ENCODE measurements at regions not wholly inside any gene's neighbourhood (a gene's known extent, or its start where the extent isn't known, plus 50 kb on each side); places are given as distances from the start of the nearest gene placed in this dataset.

DNA sequence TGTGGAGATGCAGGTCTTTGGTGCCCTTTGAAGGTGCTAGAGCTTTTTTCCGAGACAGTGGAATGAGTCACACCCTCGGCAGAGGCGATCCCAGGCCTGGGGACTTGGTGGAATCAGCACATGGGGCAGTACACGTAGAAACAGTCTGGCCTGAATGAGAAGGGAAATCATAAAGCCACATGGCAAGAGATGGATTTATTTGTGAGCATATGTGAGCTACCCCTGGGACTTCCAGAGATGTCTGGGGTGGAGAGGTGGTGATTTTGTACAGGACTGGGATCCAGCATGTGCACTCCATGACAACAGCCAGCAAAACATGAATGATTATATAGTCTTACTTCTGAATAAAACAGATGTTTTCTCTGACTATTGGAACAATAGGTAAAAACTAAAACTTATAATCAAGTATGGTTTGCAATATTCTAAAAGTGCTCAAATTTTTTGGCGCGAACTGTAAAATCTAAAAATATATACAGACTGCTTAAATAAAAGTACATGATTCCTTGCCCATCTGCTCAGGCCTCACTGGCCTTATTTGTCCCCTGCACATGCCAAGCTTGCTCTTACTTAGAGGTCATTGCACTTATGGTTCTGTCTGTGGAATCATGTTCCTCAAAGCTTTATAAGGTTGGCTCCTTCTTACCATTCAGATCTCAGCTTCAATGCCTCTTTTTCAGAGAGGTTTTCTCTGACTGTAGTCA lies 54.7 kb upstream of the SMARCA2 start:
- no peaks in the 10 kb centered on the region for H3K9me2 ChIP-seq (ENCODE audit: insufficient read depth)
- peaks cover 14% of the 10 kb centered on the region for H3K27me3 ChIP-seq (ENCODE audit: insufficient read depth, low read length)
- no peaks in the 10 kb centered on the region for H3K4me1 ChIP-seq (ENCODE audit: control insufficient read depth in 1 of 2, insufficient read depth in 2 of 2, low read length in 2 of 2)
- ATAC-seq (no peak), DNase-seq (ENCODE audit: low read depth, low spot score) (no peak)
- H4K20me1 ChIP-seq (ENCODE audit: insufficient read depth) = no peaks in the 10 kb centered on the region
- no peak overlapping the region for H3K27ac ChIP-seq (ENCODE audit: low read depth, low read length)
- intact Hi-C loops (cut with micrococcal nuclease) = no loop called here
- H3K9me3 ChIP-seq (ENCODE audit: control insufficient read depth in 1 of 2, insufficient read depth in 1 of 2, low read depth in 1 of 2, low read length in 2 of 2) = no peaks in the 10 kb centered on the region
- H3K4me2 ChIP-seq (ENCODE audit: low read length) = no peak overlapping the region
- ChIA-PET RAD21 (ENCODE audit: low non-redundant PET in 1 of 2, low total read pairs in 2 of 2, uncharacterized antibody in 2 of 2, unreplicated experiment in 2 of 2) (no interaction called here), POLR2A (no interaction called here), CTCF (no interaction called here)
- H3K79me2 ChIP-seq (ENCODE audit: insufficient read depth, low read length) = no peaks in the 10 kb centered on the region
- BruUV-seq (replicated peaks) = no TSS peak
- no peak for TF ChIP-seq POLR2AphosphoS5 (IDR thresholded peaks at IDR 0.05; ENCODE audit: low read depth, low read length)
- TF ChIP-seq TCF7L2 (IDR thresholded peaks at IDR 0.05; ENCODE audit: borderline replicate concordance, extremely low read depth, insufficient read depth, insufficient read length) = no peak
- no peak for TF ChIP-seq YY1 (IDR thresholded peaks at IDR 0.05; ENCODE audit: extremely low read depth, insufficient replicate concordance, low read depth, low read length)
- TF ChIP-seq ZFX (IDR thresholded peaks at IDR 0.05) = no peak
- H3K36me3 ChIP-seq (ENCODE audit: control insufficient read depth in 1 of 2, insufficient read depth in 2 of 2, low read length in 2 of 2) = no peaks in the 10 kb centered on the region
- H3K4me3 ChIP-seq (replicated peaks in 1 of 2; ENCODE audit: low read depth in 1 of 2, low read length in 2 of 2) = no peak overlapping the region
- H2AFZ ChIP-seq (ENCODE audit: low read depth, low read length, poor library complexity, severe bottlenecking) = no peak overlapping the region
- no peak overlapping the region for H3K9ac ChIP-seq (ENCODE audit: low read length)

DNA sequence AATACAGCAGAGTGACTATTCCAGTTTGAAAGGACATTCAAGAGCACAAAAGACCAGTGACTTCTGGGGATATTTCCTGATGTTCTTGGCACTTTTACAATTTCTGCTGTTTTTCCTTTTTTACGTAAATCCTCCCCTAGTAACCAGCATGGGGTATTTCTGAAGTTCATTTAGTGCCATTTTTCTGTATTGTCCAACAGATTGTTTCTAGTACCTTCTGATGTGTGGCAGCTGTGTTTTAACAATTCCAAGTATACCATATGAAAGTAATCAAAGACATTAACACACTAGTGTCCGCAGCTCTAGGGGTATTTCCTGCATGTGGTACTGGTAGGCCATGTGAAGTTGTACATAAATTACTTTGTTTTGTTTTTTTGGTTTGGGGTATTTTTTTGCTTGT lies 53.0 kb upstream of the SMARCA2 start:
- no peaks in the 10 kb centered on the region for H3K9me2 ChIP-seq (ENCODE audit: insufficient read depth)
- ChIA-PET RAD21 (ENCODE audit: low non-redundant PET in 1 of 2, low total read pairs in 2 of 2, uncharacterized antibody in 2 of 2, unreplicated experiment in 2 of 2) (no interaction called here), POLR2A (no interaction called here), CTCF (no interaction called here)
- TF ChIP-seq EZH2phosphoT487 (IDR thresholded peaks at IDR 0.05; ENCODE audit: borderline replicate concordance) = no peak
- no peak for TF ChIP-seq CBX3 (IDR thresholded peaks at IDR 0.05; ENCODE audit: low read depth)
- TF ChIP-seq POLR2AphosphoS5 (IDR thresholded peaks at IDR 0.05; ENCODE audit: low read depth, low read length) = no peak
- no peak for TF ChIP-seq RAD21 (IDR thresholded peaks at IDR 0.05; ENCODE audit: low read depth)
- TF ChIP-seq SIN3A (IDR thresholded peaks at IDR 0.05; ENCODE audit: low read depth) = no peak
- TF ChIP-seq, protein P1, sequence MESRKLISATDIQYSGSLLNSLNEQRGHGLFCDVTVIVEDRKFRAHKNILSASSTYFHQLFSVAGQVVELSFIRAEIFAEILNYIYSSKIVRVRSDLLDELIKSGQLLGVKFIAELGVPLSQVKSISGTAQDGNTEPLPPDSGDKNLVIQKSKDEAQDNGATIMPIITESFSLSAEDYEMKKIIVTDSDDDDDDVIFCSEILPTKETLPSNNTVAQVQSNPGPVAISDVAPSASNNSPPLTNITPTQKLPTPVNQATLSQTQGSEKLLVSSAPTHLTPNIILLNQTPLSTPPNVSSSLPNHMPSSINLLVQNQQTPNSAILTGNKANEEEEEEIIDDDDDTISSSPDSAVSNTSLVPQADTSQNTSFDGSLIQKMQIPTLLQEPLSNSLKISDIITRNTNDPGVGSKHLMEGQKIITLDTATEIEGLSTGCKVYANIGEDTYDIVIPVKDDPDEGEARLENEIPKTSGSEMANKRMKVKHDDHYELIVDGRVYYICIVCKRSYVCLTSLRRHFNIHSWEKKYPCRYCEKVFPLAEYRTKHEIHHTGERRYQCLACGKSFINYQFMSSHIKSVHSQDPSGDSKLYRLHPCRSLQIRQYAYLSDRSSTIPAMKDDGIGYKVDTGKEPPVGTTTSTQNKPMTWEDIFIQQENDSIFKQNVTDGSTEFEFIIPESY (IDR thresholded peaks at IDR 0.05; ENCODE audit: extremely low read depth, insufficient replicate concordance, low read length) = no peak
- no peak for TF ChIP-seq ZNF274 (IDR thresholded peaks at IDR 0.05; ENCODE audit: low read depth, low read length)
- TF ChIP-seq, protein P2, sequence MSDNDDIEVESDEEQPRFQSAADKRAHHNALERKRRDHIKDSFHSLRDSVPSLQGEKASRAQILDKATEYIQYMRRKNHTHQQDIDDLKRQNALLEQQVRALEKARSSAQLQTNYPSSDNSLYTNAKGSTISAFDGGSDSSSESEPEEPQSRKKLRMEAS (IDR thresholded peaks at IDR 0.05) = no peak
- no peak overlapping the region for H3K9ac ChIP-seq (ENCODE audit: low read length)
- ATAC-seq (no peak), DNase-seq (ENCODE audit: low read depth, low spot score) (no peak)
- H4K20me1 ChIP-seq (ENCODE audit: insufficient read depth) = no peaks in the 10 kb centered on the region
- H3K9me3 ChIP-seq (ENCODE audit: control insufficient read depth in 1 of 2, insufficient read depth in 1 of 2, low read depth in 1 of 2, low read length in 2 of 2) = no peaks in the 10 kb centered on the region
- no peak overlapping the region for H2AFZ ChIP-seq (ENCODE audit: low read depth, low read length, poor library complexity, severe bottlenecking)
- H3K27ac ChIP-seq (ENCODE audit: low read depth, low read length) = no peak overlapping the region
- no TSS peak for BruUV-seq (replicated peaks)
- no peak overlapping the region for H3K4me3 ChIP-seq (replicated peaks in 1 of 2; ENCODE audit: low read depth in 1 of 2, low read length in 2 of 2)
- no peak overlapping the region for H3K4me2 ChIP-seq (ENCODE audit: low read length)
- no peaks in the 10 kb centered on the region for H3K36me3 ChIP-seq (ENCODE audit: control insufficient read depth in 1 of 2, insufficient read depth in 2 of 2, low read length in 2 of 2)
- intact Hi-C loops (cut with micrococcal nuclease) = no loop called here
- H3K4me1 ChIP-seq (ENCODE audit: control insufficient read depth in 1 of 2, insufficient read depth in 2 of 2, low read length in 2 of 2) = no peaks in the 10 kb centered on the region
- no peaks in the 10 kb centered on the region for H3K79me2 ChIP-seq (ENCODE audit: insufficient read depth, low read length)
- peaks cover 17% of the 10 kb centered on the region for H3K27me3 ChIP-seq (ENCODE audit: insufficient read depth, low read length)

Data from HCT116 (cell line).